HG02981 (cell line): ENCODE measurements at regions not wholly inside any gene's neighbourhood (a gene's known extent, or its start where the extent isn't known, plus 50 kb on each side); places are given as distances from the start of the nearest gene placed in this dataset.

Source experiments
- ATAC-seq: cut with Tn5 transposase; IDR thresholded peaks from one replicate; pipeline ENCODE4 v1.9.1; 2021; ENCODE audit warnings: mild to moderate bottlenecking, moderate library complexity; ENCODE audit not compliant: unreplicated experiment

- no peak for ATAC-seq
Measured at GRCh38 chr14:53328841-53329240, 175.7 kb upstream of the DDHD1 start.

DNA sequence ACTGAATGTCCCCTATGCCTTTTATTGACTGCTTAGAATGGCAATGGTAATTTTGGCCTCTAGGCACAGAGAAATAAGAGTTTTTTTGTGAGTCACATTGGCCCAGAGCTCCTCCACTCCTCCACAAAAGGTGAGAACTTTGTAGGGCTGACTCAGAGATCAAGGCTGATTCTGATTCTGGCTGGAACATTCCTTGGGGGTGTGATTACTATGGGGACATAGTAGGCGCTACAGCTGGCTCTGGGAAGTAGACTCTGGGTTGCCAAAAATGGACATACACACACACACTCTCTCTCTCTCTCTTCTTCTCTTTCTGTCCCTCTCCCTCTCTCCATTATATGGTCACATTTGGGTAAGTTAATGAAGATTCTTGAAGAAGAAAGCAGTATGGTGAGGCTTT, 174.6 kb upstream of the DDHD1 start:
- no peak for ATAC-seq

DNA sequence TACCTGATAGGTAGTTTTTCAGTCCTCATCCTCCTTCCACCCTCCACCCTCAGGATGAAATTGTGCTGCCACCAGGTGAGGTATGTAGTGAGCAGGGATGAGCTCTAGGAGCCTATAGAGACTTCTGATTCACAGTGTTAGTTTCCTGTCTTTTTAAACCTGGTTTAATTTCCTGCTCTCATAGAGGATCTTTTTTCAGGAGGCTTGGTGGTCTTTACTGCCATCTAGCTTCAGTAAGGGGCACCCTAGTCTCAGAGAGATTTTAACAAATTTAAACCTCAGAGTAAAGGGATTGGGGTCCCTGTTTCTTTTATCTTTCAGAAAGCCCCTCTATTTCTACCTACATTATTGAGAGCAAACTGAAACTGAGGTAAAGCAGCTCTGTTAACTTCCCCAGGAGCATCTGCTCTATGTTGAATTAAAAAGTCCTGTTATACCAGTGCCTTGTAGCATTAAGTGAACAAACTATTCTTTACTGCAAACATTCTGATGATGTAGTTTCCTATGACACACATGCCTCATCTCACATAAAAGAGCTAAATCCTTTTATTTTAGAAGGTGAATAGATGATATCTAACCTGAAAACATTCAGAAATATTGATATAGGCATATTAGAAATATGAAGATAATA, 172.2 kb upstream of the DDHD1 start:
- no peak for ATAC-seq

GRCh38 chr14:53316504-53316903, 163.4 kb upstream of the DDHD1 start:
- ATAC-seq, result no peak

DNA sequence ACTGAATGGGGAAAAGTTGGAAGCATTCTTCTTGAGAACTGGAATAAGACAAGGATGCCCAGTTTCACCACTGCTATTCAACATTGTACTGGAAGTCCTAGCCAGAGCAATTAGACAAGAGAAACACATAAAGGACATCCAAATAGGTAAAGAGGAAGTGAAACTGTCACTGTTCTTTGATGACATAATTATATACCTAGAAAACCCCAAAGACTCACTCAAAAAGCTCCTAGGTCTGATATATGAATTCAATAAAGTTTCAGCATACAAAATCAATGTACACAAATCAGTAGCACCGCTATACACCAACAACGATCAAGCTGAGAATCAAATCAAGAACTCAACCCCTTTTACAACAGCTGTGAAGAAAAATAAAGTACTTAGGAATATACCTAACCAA, 157.3 kb upstream of the DDHD1 start:
- no peak for ATAC-seq

GRCh38 chr14:53306911-53307310, 153.8 kb upstream of the DDHD1 start:
- ATAC-seq, result no peak

GRCh38 chr14:53306267-53306721, 153.2 kb upstream of the DDHD1 start:
- ATAC-seq, result no peak

DNA sequence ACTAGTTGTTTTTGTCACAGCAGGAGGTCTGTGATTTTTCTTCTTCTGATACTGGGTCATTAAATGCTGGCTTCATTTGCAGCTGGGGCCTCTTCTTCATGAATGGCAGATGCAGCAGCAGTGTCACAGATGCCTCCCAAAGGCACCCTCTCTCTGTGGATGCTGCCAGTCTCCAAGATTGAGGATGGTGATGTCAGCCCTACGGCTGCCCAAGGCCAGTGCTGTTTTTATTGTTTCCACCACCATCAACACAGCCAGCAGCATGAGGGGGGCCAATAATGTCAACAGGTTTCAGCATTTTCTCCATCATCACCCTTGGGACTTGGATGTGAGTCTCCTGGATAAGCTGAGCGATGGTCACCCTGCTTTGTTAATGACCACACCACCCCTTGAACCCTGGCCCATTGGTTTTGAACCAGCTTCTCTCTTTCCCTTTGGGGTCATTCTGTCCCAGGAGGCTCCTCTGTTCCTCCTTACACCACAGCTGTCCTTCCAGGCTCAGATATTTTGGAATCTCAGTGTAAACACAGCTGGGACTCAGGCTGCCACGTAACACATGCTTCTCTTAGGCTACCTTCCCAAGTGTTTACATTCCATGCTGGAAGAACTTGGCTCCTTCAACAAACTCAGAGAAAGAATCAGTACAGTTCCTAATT, 151.7 kb upstream of the DDHD1 start:
- ATAC-seq, result no peak

- no peak for ATAC-seq
Measured at GRCh38 chr14:53295985-53296582, 143.0 kb upstream of the DDHD1 start.

- no peak for ATAC-seq
Measured at GRCh38 chr14:53295372-53295771, 142.2 kb upstream of the DDHD1 start.

DNA sequence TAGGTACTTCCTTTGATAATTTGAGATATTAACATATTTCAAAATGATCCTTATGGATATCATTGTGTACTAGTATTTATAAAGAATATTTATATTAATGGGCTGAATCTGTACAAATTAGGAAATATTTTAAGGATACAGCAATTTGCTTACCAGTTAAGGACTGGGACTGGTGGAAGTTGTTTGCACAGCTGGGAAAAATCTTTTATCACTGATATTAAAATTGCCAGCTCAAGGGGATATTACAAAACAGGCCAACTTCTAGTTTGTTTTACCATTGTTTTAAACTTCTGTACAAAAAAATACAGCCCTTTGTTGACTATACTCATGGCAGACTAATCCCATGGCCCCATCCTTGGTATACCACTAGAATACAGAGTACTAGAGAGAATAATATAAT, 133.2 kb upstream of the DDHD1 start:
- no peak for ATAC-seq

GRCh38 chr14:53285821-53286220, 132.7 kb upstream of the DDHD1 start:
- ATAC-seq, result no peak

- no peak for ATAC-seq
Measured at GRCh38 chr14:53285064-53285463, 131.9 kb upstream of the DDHD1 start.

GRCh38 chr14:53278602-53279506, 125.7 kb upstream of the DDHD1 start:
- no peak for ATAC-seq

GRCh38 chr14:53273671-53274072, 120.5 kb upstream of the DDHD1 start:
- no peak for ATAC-seq

GRCh38 chr14:53265025-53265424, 111.9 kb upstream of the DDHD1 start:
- no peak for ATAC-seq

GRCh38 chr14:53260928-53261327, 107.8 kb upstream of the DDHD1 start:
- no peak for ATAC-seq

GRCh38 chr14:53260286-53260685, 107.2 kb upstream of the DDHD1 start:
- no peak for ATAC-seq

DNA sequence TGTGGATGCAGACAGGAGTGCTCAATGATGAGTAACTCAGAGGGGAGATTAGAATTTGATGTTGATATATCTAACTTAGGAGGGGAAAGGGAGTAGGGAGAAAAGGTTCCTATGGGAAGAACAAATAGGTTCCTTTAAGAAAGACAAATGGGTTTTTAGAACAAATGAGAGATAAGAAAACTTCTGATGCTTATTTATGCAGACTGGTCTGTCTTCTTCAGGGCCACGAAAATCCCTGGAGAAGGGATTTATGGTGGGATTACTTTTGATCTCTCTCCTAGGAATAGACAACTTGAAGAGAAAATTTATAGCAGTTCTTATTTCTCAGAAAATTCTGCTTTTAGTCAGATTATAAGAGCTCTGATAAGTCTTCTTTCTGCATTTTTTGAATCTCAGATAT, 99.0 kb upstream of the DDHD1 start:
- ATAC-seq, result no peak

GRCh38 chr14:53249059-53249458, 95.9 kb upstream of the DDHD1 start:
- ATAC-seq, result no peak

GRCh38 chr14:53247596-53248370, 94.7 kb upstream of the DDHD1 start:
- ATAC-seq, result no peak
